ENCODE measurements at regions not wholly inside any gene's neighbourhood (a gene's known extent, or its start where the extent isn't known, plus 50 kb on each side); places are given as distances from the start of the nearest gene placed in this dataset.

DNA sequence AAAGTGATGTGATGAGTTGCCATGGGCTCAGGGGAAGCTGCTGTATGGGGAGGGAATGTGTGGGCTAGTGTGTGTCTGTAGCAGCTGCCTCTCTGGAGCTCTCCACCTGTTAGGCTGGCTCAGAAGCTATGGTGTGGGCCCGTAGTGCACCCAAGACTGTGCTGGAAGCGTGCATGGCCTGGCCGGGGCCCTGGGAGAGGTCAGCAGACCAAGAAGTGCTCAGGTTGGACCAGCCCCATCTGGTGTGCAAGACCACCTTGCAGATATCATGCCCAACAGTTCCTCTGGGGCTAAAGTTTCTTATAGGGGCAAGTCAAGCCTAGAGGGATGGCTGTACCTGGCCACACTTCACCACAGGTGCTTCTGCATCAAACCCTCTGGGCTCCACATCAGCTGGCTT is 274.4 kb upstream of the CCDC179 start:
- no peaks in the 10 kb centered on the region for H4K20me1 ChIP-seq (ENCODE audit: control insufficient read depth, insufficient read depth, low read depth, low read length)
- no peaks in the 10 kb centered on the region for H3K9me3 ChIP-seq (ENCODE audit: control insufficient read depth, insufficient read depth, low read length)
- TF ChIP-seq, protein P1, sequence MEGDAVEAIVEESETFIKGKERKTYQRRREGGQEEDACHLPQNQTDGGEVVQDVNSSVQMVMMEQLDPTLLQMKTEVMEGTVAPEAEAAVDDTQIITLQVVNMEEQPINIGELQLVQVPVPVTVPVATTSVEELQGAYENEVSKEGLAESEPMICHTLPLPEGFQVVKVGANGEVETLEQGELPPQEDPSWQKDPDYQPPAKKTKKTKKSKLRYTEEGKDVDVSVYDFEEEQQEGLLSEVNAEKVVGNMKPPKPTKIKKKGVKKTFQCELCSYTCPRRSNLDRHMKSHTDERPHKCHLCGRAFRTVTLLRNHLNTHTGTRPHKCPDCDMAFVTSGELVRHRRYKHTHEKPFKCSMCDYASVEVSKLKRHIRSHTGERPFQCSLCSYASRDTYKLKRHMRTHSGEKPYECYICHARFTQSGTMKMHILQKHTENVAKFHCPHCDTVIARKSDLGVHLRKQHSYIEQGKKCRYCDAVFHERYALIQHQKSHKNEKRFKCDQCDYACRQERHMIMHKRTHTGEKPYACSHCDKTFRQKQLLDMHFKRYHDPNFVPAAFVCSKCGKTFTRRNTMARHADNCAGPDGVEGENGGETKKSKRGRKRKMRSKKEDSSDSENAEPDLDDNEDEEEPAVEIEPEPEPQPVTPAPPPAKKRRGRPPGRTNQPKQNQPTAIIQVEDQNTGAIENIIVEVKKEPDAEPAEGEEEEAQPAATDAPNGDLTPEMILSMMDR (IDR thresholded peaks at IDR 0.05; ENCODE audit: low read depth, low read length, poor library complexity, severe bottlenecking) = no peak
- H3K27me3 ChIP-seq (ENCODE audit: control insufficient read depth, low read length) = no peaks in the 10 kb centered on the region
- H3K4me1 ChIP-seq (ENCODE audit: control insufficient read depth, low read length) = no peaks in the 10 kb centered on the region
- no peak overlapping the region for H3K27ac ChIP-seq (ENCODE audit: low read depth, low read length)
- no peaks in the 10 kb centered on the region for H3K36me3 ChIP-seq (ENCODE audit: control insufficient read depth, low read length)
- no peaks in the 10 kb centered on the region for H3K9me2 ChIP-seq (replicated peaks; ENCODE audit: control insufficient read depth, low read length)
- no peaks in the 10 kb centered on the region for H3K79me2 ChIP-seq (ENCODE audit: control insufficient read depth, low read length)
- no peaks in the 10 kb centered on the region for H3F3A ChIP-seq (ENCODE audit: control insufficient read depth, insufficient read depth)
- no peak overlapping the region for H3K4me3 ChIP-seq (ENCODE audit: low read length)
- no peak overlapping the region for H3K4me2 ChIP-seq (ENCODE audit: low read length)

DNA sequence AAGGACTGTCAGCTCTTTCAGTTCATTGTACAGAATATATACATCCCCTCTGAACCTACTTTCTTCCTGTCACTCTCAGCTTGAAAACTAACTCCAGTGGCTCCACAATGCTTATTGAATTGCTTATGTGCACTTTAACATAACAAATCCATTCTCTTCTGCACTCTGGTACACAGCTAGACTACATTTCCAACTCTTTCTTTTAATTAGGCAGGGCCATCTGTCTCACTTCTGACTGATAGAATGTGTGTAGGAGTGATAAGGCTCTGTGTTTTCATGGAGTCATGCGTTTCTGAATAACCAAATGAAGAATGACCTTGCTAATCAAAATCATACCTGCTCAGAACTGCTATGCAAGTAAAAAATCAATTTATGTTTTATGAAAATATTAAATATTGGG is 278.5 kb upstream of the CCDC179 start:
- no peak overlapping the region for H3K4me3 ChIP-seq (ENCODE audit: low read length)

DNA sequence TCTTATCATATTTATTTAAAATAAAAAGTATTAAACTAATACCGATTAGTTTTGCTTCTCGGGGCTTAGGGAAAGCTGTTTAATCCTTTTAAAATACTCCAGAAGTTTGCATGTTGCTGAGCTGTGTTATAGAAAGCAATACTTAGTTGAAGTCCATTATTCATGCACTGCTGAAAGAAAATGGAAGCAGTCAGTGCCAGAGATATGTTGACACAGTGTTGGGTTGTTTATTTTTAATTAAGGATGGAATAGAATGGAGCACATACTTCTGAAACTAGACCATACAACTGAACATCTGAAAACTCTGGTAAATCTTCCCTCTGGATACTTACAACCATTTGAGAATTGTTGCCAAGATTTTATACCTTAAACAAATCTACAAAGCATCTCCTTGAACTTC is 282.7 kb upstream of the CCDC179 start:
- H3K27me3 ChIP-seq (ENCODE audit: control insufficient read depth, low read length) = no peaks in the 10 kb centered on the region

More for the DNA sequence above, 278.5 kb upstream of the CCDC179 start:
- Histone ChIP-seq H3K36me3 (ENCODE audit: control insufficient read depth, low read length) (no peaks in the 10 kb centered on the region), H3K27ac (ENCODE audit: low read depth, low read length) (no peak overlapping the region), H3K79me2 (ENCODE audit: control insufficient read depth, low read length) (no peaks in the 10 kb centered on the region), H3K9me3 (ENCODE audit: control insufficient read depth, insufficient read depth, low read length) (no peaks in the 10 kb centered on the region), H3F3A (ENCODE audit: control insufficient read depth, insufficient read depth) (no peaks in the 10 kb centered on the region), H4K20me1 (ENCODE audit: control insufficient read depth, insufficient read depth, low read depth, low read length) (no peaks in the 10 kb centered on the region), H3K27me3 (ENCODE audit: control insufficient read depth, low read length) (no peaks in the 10 kb centered on the region), H3K9me2 (replicated peaks; ENCODE audit: control insufficient read depth, low read length) (no peaks in the 10 kb centered on the region), H3K4me2 (ENCODE audit: low read length) (no peak overlapping the region), H3K4me1 (ENCODE audit: control insufficient read depth, low read length) (no peaks in the 10 kb centered on the region)
- TF ChIP-seq, protein P1 (IDR thresholded peaks at IDR 0.05; ENCODE audit: low read depth, low read length, poor library complexity, severe bottlenecking) = no peak
- no peak for TF ChIP-seq EZH2phosphoT487 (IDR thresholded peaks at IDR 0.05; ENCODE audit: borderline replicate concordance, low read length)

More for the DNA sequence above, 282.7 kb upstream of the CCDC179 start:
- H3K4me1 ChIP-seq (ENCODE audit: control insufficient read depth, low read length) = no peaks in the 10 kb centered on the region
- H3K79me2 ChIP-seq (ENCODE audit: control insufficient read depth, low read length) = no peaks in the 10 kb centered on the region
- no peaks in the 10 kb centered on the region for H3F3A ChIP-seq (ENCODE audit: control insufficient read depth, insufficient read depth)
- no peaks in the 10 kb centered on the region for H3K9me3 ChIP-seq (ENCODE audit: control insufficient read depth, insufficient read depth, low read length)
- H3K9me2 ChIP-seq (replicated peaks; ENCODE audit: control insufficient read depth, low read length) = no peaks in the 10 kb centered on the region
- H3K36me3 ChIP-seq (ENCODE audit: control insufficient read depth, low read length) = no peaks in the 10 kb centered on the region
- no peak for TF ChIP-seq EZH2phosphoT487 (IDR thresholded peaks at IDR 0.05; ENCODE audit: borderline replicate concordance, low read length)
- TF ChIP-seq, protein P1 (IDR thresholded peaks at IDR 0.05; ENCODE audit: low read depth, low read length, poor library complexity, severe bottlenecking) = no peak
- H3K4me2 ChIP-seq (ENCODE audit: low read length) = no peak overlapping the region
- no peak overlapping the region for H3K27ac ChIP-seq (ENCODE audit: low read depth, low read length)
- H4K20me1 ChIP-seq (ENCODE audit: control insufficient read depth, insufficient read depth, low read depth, low read length) = no peaks in the 10 kb centered on the region
- H3K4me3 ChIP-seq (ENCODE audit: low read length) = no peak overlapping the region

All from DOHH2 (cell line).